Mesenteric fat pad (tissue), 1 donor: ENCODE measurements at regions not wholly inside any gene's neighbourhood (a gene's known extent, or its start where the extent isn't known, plus 50 kb on each side); places are given as distances from the start of the nearest gene placed in this dataset.

Source experiments
- DNase-seq: peaks from one replicate; pipeline ENCODE4 v3.0.0-alpha.2; 2020; ENCODE audit warnings: low spot score
- donor health status: DM: yes; HTN: yes; CAD: no.

GRCh38 chr12:113658006-113658655 lies 186.5 kb upstream of the LHX5 start:
- no peak for DNase-seq

DNA sequence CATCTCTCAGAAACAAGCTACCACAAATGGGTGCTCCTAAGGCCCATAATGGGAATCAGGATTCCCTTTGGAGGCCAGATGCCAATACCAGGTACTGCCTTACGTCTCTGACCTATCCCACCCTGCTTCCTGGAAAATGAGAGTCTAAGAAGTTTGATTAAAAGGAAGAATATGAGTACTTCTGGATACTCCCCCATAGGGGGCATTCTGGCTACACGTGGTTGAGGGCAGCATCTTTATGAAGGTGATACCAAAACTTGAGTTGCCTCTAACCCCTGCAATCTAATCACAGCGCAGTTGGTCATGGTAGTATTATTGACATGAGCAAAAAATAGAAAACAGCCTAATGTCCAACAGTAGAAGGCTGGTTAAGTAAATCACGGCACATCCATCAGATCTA lies 184.2 kb upstream of the LHX5 start:
- DNase-seq, result no peak

GRCh38 chr12:113655479-113655878 lies 183.8 kb upstream of the LHX5 start:
- no peak for DNase-seq

- DNase-seq, result no peak
Measured at GRCh38 chr12:113651662-113652061, 180.0 kb upstream of the LHX5 start.

DNA sequence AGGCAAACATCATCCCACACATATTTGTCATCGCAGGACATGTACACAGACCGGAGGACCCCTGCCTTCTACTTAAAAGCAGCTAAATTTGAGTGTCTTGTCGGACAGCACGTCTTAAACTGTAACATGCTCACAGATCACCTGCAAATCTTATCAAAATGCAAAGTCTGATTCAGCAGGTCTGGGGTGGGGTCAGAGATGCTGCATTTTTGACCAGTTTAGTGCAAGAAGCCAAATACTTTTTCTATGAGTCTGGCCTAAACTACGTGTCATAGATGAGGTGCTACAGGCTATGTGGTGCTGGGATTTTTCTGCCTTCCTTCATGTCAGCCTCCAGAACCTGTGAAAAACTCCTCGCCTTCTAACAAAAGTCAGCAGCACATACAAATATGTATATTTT lies 178.8 kb upstream of the LHX5 start:
- no peak for DNase-seq

- no peak for DNase-seq
Measured at GRCh38 chr12:113649256-113649830, 177.7 kb upstream of the LHX5 start.

DNA sequence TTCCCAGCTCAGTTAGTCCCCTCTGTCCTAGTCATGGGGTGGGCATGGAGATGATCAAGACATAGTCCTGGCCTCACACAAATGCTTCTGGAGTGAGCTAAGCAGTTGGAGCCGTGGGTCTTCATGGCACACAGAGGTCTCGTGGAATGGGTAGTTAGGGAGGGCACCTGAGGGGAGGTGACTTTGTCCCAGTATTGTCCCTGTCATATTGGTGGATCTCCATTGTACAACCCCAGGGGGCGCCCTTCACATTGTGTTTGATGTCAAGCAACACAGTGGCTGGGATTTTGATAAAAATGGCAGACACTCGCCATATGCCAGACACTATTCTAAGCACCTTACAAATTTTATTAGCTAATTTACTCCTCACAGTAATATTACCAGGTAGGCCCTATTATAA lies 175.4 kb upstream of the LHX5 start:
- no peak for DNase-seq

- no peak for DNase-seq
Measured at GRCh38 chr12:113645603-113646002, 173.9 kb upstream of the LHX5 start.

DNA sequence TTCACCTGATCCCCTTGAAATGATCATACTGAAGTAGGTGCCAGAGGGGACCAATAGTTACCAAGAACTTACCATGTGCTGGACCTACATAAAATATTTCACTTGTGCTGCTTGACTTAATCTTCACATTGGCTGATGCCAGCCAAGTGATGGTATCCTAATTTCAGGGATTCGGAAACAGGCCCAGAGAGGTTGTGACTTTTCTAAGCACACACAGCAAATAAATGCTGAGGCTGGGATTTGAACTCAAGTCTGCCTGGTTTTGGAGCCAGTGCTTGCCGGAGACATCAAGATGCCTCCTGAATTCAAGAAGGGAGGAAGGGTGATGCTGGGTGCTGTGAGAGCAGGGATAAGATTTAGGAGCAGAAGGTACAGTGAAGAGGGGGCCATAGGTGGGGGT lies 173.5 kb upstream of the LHX5 start:
- DNase-seq, result no peak

- no peak for DNase-seq
Measured at GRCh38 chr12:113643177-113643974, 171.7 kb upstream of the LHX5 start.

DNA sequence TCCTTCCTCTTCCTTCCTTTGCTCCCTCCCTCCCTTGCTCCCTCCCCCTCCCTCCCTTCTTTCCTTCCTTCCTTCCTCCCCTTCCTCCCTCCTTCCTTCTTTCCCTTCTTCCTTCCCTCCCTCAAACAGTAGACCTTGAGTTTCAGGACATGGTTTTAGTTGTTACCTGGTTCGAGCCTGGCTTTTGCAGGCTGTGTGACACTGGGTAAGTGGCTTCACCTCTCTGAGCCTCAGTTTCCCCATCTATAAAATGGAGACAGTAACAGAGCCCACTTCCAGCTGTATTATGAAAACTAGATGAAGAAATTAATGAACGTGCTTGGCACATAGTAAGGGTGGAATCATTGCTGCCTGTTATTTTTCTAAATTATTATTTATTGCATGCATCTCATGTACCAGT lies 171.0 kb upstream of the LHX5 start:
- no peak for DNase-seq

GRCh38 chr12:113642216-113642615 lies 170.5 kb upstream of the LHX5 start:
- DNase-seq, result no peak

- DNase-seq, result peak; percentile 49
Measured at GRCh38 chr12:113641426-113642030, 169.9 kb upstream of the LHX5 start.

DNA sequence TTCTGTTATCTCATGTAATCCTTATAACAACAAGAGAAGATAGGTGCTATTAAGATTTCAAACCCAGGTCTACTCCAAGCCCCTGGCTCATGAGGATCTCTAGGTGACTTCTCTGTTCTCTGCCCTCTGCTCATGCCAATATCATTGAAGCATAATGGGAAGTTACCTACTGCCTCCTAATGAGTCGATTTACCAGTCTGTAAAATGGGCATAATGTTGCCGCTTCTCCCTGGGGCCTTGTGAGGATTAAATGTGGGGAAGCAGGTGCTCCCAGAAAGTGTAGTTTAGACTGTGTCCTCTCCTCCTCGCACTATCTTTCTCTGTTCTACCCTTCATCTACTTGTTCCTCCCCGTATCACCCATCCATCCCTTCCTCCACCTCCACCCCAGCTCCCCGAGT lies 169.2 kb upstream of the LHX5 start:
- no peak for DNase-seq

DNA sequence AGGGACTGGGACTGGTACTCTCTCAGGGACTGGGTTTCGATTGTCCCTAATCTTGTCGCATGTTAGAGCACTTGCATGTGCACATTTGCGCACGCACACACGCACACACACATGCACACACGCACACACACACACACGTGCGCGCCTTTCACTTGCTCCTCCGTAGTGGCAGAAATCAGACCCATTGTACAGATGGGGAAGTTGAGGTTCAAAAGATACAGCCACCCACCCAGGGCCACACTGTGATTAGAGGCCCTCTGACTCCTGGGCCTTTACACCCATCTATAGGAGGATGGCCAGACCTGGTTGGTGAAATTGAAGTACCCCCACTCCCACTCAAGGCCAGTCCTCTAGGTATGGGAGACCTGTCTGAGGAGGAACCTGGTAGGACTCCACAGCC lies 167.8 kb upstream of the LHX5 start:
- peak; percentile 49 for DNase-seq

GRCh38 chr12:113638460-113638775 lies 166.7 kb upstream of the LHX5 start:
- no peak for DNase-seq

GRCh38 chr12:113634982-113635381 lies 163.3 kb upstream of the LHX5 start:
- DNase-seq, result no peak

- DNase-seq, result no peak
Measured at GRCh38 chr12:113634474-113634873, 162.8 kb upstream of the LHX5 start.

GRCh38 chr12:113633678-113634332 lies 162.1 kb upstream of the LHX5 start:
- no peak for DNase-seq

DNA sequence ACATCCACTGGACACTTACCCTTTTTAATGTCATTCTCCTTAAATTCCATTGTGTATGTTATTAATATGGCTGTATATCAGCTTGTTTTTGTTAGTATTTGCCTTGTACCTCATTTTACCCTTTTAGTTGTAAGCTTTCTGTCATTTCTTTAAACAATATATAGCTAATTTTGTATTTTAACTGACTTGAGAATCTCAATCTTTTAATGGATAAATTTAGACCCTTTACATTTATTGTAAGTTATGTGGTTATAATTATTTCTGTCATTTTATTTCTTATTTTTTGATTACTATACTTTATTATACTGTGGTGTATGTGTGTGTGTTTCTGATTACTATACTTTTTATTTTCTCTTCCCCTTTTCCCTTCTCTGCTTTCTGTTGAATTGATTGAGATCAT lies 159.0 kb upstream of the LHX5 start:
- DNase-seq, result no peak

- no peak for DNase-seq
Measured at GRCh38 chr12:113625499-113625898, 153.8 kb upstream of the LHX5 start.

- no peak for DNase-seq
Measured at GRCh38 chr12:113622410-113622809, 150.7 kb upstream of the LHX5 start.
